ENCODE measurements at regions not wholly inside any gene's neighbourhood (a gene's known extent, or its start where the extent isn't known, plus 50 kb on each side); places are given as distances from the start of the nearest gene placed in this dataset.

DNA sequence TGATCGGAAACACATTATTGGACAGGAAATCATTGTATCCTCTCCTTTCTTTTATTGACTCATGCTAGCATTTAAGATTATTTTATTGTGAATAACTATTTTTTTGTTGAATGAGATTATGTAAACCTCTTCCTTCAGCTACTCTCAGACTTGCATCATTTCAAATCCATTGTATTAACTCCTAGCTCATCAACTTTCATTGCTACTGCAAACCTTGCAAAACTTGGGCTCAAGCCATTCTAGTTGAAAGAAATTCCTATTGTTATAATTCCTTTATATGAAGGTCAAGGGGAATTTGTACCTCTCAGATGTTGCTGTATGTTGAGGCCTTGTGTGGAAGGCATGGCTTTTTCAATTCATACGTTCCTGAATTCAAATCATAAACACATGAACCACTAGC, 1764.6 kb downstream of the SUCLG1 start:
- Histone ChIP-seq H3K27me3 (ENCODE audit: insufficient read depth, low read length, poor library complexity, severe bottlenecking) (no peaks in the 10 kb centered on the region), H3F3A (ENCODE audit: low read depth) (no peaks in the 10 kb centered on the region), H3K36me3 (ENCODE audit: insufficient read depth, low read length) (no peaks in the 10 kb centered on the region), H3K79me2 (ENCODE audit: insufficient read depth, low read length) (no peaks in the 10 kb centered on the region), H3K9me3 (ENCODE audit: insufficient read depth, low read depth, low read length) (no peaks in the 10 kb centered on the region), H3K4me3 (ENCODE audit: low read length, poor library complexity, severe bottlenecking) (no peak overlapping the region), H4K20me1 (ENCODE audit: insufficient read depth, low read length, poor library complexity, severe bottlenecking) (no peaks in the 10 kb centered on the region), H3K4me2 (ENCODE audit: low read depth, low read length, poor library complexity, severe bottlenecking) (no peak overlapping the region), H3K4me1 (ENCODE audit: insufficient read depth, low read length, poor library complexity, severe bottlenecking) (no peaks in the 10 kb centered on the region), H3K9ac (ENCODE audit: low read depth, low read length, poor library complexity, severe bottlenecking) (no peak overlapping the region), H3K9me2 (replicated peaks; ENCODE audit: low read depth, low read length) (no peaks in the 10 kb centered on the region), H2AFZ (ENCODE audit: low read length) (no peak overlapping the region)
- TF ChIP-seq, protein P1, sequence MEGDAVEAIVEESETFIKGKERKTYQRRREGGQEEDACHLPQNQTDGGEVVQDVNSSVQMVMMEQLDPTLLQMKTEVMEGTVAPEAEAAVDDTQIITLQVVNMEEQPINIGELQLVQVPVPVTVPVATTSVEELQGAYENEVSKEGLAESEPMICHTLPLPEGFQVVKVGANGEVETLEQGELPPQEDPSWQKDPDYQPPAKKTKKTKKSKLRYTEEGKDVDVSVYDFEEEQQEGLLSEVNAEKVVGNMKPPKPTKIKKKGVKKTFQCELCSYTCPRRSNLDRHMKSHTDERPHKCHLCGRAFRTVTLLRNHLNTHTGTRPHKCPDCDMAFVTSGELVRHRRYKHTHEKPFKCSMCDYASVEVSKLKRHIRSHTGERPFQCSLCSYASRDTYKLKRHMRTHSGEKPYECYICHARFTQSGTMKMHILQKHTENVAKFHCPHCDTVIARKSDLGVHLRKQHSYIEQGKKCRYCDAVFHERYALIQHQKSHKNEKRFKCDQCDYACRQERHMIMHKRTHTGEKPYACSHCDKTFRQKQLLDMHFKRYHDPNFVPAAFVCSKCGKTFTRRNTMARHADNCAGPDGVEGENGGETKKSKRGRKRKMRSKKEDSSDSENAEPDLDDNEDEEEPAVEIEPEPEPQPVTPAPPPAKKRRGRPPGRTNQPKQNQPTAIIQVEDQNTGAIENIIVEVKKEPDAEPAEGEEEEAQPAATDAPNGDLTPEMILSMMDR (conservative IDR thresholded peaks at IDR 0.05; ENCODE audit: low read length): no peak

GRCh38 chr2:82690757-82691411, 1768.2 kb downstream of the SUCLG1 start:
- Histone ChIP-seq H3K79me2 (ENCODE audit: insufficient read depth, low read length) (no peaks in the 10 kb centered on the region), H4K20me1 (ENCODE audit: insufficient read depth, low read length, poor library complexity, severe bottlenecking) (no peaks in the 10 kb centered on the region), H3K9me3 (ENCODE audit: insufficient read depth, low read depth, low read length) (no peaks in the 10 kb centered on the region), H3K4me3 (ENCODE audit: low read length, poor library complexity, severe bottlenecking) (no peak overlapping the region), H3K9ac (ENCODE audit: low read depth, low read length, poor library complexity, severe bottlenecking) (no peak overlapping the region), H3K36me3 (ENCODE audit: insufficient read depth, low read length) (no peaks in the 10 kb centered on the region), H3F3A (ENCODE audit: low read depth) (no peaks in the 10 kb centered on the region), H3K27me3 (ENCODE audit: insufficient read depth, low read length, poor library complexity, severe bottlenecking) (no peaks in the 10 kb centered on the region), H3K9me2 (replicated peaks; ENCODE audit: low read depth, low read length) (no peaks in the 10 kb centered on the region), H3K4me1 (ENCODE audit: insufficient read depth, low read length, poor library complexity, severe bottlenecking) (no peaks in the 10 kb centered on the region), H2AFZ (ENCODE audit: low read length) (no peak overlapping the region), H3K4me2 (ENCODE audit: low read depth, low read length, poor library complexity, severe bottlenecking) (no peak overlapping the region)
- TF ChIP-seq EZH2phosphoT487 (IDR thresholded peaks at IDR 0.05; ENCODE audit: borderline replicate concordance): no peak

DNA sequence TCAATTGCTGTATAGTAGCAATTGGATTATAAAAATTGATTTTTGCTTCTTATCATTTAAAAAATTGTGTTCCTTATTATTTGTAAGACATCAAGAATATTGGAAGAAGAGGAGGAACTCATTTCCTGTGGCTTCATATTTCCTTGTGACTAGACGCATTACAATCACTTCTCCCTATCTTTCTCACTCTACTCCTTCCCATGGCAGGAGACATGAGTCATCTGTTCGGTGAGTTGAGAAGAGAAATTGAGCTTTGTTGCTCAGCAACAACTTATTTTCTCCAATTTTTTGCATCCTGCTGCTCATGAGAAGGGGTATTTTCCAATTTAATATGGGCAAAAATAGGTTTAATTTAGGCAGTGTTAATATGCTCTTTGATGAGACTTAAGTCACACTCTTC, 1783.9 kb downstream of the SUCLG1 start:
- no peaks in the 10 kb centered on the region for H3F3A ChIP-seq (ENCODE audit: low read depth)
- no peak for TF ChIP-seq EZH2phosphoT487 (IDR thresholded peaks at IDR 0.05; ENCODE audit: borderline replicate concordance)
- TF ChIP-seq, protein P1 (conservative IDR thresholded peaks at IDR 0.05; ENCODE audit: low read length): no peak
- H2AFZ ChIP-seq (ENCODE audit: low read length): no peak overlapping the region
- no peaks in the 10 kb centered on the region for H3K9me3 ChIP-seq (ENCODE audit: insufficient read depth, low read depth, low read length)
- no peak overlapping the region for H3K4me3 ChIP-seq (ENCODE audit: low read length, poor library complexity, severe bottlenecking)
- no peaks in the 10 kb centered on the region for H3K36me3 ChIP-seq (ENCODE audit: insufficient read depth, low read length)
- H3K4me2 ChIP-seq (ENCODE audit: low read depth, low read length, poor library complexity, severe bottlenecking): no peak overlapping the region
- no peaks in the 10 kb centered on the region for H3K9me2 ChIP-seq (replicated peaks; ENCODE audit: low read depth, low read length)
- no peaks in the 10 kb centered on the region for H3K27me3 ChIP-seq (ENCODE audit: insufficient read depth, low read length, poor library complexity, severe bottlenecking)
- H3K4me1 ChIP-seq (ENCODE audit: insufficient read depth, low read length, poor library complexity, severe bottlenecking): no peaks in the 10 kb centered on the region
- no peak overlapping the region for H3K9ac ChIP-seq (ENCODE audit: low read depth, low read length, poor library complexity, severe bottlenecking)
- H3K79me2 ChIP-seq (ENCODE audit: insufficient read depth, low read length): no peaks in the 10 kb centered on the region
- no peaks in the 10 kb centered on the region for H4K20me1 ChIP-seq (ENCODE audit: insufficient read depth, low read length, poor library complexity, severe bottlenecking)

DNA sequence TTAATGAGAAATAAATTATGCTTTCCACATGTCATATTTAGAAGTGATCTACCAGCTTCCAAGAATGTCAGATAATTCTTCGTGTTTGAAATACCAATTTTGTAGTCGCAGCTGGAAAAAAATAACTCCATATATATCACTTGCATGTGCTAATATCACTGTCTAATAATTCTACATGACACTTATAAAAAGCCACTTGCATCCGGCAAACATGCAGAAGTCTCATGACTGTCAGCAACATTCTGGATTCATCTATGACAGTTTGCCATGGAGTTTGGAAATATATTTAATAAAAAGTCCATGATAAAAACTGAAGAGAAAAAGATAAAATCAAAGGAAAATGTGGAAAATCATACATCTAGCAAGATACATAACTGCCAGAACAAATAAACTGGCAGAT, 1784.4 kb downstream of the SUCLG1 start:
- H3K36me3 ChIP-seq (ENCODE audit: insufficient read depth, low read length): no peaks in the 10 kb centered on the region
- no peak overlapping the region for H3K9ac ChIP-seq (ENCODE audit: low read depth, low read length, poor library complexity, severe bottlenecking)
- TF ChIP-seq, protein P1 (conservative IDR thresholded peaks at IDR 0.05; ENCODE audit: low read length): no peak
- TF ChIP-seq EZH2phosphoT487 (IDR thresholded peaks at IDR 0.05; ENCODE audit: borderline replicate concordance): no peak
- no peaks in the 10 kb centered on the region for H3K79me2 ChIP-seq (ENCODE audit: insufficient read depth, low read length)
- no peaks in the 10 kb centered on the region for H3K9me3 ChIP-seq (ENCODE audit: insufficient read depth, low read depth, low read length)
- H3F3A ChIP-seq (ENCODE audit: low read depth): no peaks in the 10 kb centered on the region
- H3K4me2 ChIP-seq (ENCODE audit: low read depth, low read length, poor library complexity, severe bottlenecking): no peak overlapping the region
- no peak overlapping the region for H3K4me3 ChIP-seq (ENCODE audit: low read length, poor library complexity, severe bottlenecking)
- no peaks in the 10 kb centered on the region for H4K20me1 ChIP-seq (ENCODE audit: insufficient read depth, low read length, poor library complexity, severe bottlenecking)
- no peaks in the 10 kb centered on the region for H3K4me1 ChIP-seq (ENCODE audit: insufficient read depth, low read length, poor library complexity, severe bottlenecking)
- H3K27me3 ChIP-seq (ENCODE audit: insufficient read depth, low read length, poor library complexity, severe bottlenecking): no peaks in the 10 kb centered on the region
- no peaks in the 10 kb centered on the region for H3K9me2 ChIP-seq (replicated peaks; ENCODE audit: low read depth, low read length)
- no peak overlapping the region for H2AFZ ChIP-seq (ENCODE audit: low read length)

Measured in Loucy (cell line).